ENCODE measurements at regions not wholly inside any gene's neighbourhood (a gene's known extent, or its start where the extent isn't known, plus 50 kb on each side); places are given as distances from the start of the nearest gene placed in this dataset.

DNA sequence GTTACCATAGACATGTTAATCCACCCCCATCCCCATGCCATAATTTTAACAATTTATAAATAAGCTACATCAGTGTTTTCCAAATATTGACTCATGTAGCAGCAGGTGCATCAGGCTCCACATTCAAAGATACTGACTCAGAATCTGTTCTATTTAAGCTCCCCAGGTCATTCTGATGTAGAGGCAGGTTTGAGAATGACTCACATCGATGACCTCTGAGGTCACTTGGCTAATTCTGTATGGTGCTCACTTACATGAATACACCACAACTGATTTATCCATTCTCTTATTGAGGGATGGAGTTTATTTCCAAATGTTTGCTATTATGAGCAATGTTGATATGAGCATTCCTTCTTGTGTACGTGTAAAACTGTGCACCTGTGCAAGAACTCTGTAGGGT is 1159.0 kb downstream of the TYW1 start:
- ATAC-seq, result no peak
- intact Hi-C loops (cut with DNase I), result no loop called here
- TF ChIP-seq, protein P1, sequence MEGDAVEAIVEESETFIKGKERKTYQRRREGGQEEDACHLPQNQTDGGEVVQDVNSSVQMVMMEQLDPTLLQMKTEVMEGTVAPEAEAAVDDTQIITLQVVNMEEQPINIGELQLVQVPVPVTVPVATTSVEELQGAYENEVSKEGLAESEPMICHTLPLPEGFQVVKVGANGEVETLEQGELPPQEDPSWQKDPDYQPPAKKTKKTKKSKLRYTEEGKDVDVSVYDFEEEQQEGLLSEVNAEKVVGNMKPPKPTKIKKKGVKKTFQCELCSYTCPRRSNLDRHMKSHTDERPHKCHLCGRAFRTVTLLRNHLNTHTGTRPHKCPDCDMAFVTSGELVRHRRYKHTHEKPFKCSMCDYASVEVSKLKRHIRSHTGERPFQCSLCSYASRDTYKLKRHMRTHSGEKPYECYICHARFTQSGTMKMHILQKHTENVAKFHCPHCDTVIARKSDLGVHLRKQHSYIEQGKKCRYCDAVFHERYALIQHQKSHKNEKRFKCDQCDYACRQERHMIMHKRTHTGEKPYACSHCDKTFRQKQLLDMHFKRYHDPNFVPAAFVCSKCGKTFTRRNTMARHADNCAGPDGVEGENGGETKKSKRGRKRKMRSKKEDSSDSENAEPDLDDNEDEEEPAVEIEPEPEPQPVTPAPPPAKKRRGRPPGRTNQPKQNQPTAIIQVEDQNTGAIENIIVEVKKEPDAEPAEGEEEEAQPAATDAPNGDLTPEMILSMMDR (IDR thresholded peaks at IDR 0.05), result no peak

DNA sequence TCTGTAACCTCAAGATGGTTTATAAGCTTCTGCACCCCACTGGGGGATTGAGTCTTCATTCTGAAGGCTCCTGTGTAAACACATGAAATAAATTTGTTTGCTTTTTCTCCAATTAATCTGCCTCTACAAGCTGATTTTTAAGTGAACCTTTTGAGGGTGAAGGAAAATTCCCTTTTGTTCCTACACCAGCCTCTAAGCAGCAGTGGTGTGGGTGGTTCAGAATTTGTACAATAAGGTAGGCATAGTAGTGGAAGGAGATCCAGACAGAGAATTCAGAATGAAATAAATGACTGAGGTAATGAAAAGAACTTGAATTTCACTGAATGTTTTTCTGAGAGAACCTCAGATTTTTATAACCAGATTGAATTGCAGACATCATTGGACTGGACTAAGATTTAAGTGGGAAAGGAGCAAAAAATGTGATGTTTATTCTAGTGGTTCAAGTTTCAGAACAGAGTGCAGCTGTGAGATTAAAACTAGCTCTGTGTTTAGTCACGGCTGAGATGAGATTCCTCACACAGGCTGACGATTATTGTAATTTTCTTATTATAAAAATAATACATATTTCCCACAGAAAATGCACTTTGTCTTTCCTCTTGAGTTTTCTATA is 1162.2 kb downstream of the TYW1 start:
- no peak overlapping the region for H3K4me3 ChIP-seq
- TF ChIP-seq, protein P1 (IDR thresholded peaks at IDR 0.05), result no peak
- no peaks in the 10 kb centered on the region for H3K27me3 ChIP-seq (ENCODE audit: low read depth)
- DNase-seq, result no peak
- H3K36me3 ChIP-seq, result no peaks in the 10 kb centered on the region
- intact Hi-C loops (cut with DNase I), result no loop called here
- no peak overlapping the region for H3K27ac ChIP-seq
- no peaks in the 10 kb centered on the region for H3K4me1 ChIP-seq
- no peak for ATAC-seq
- H3K9me3 ChIP-seq, result no peaks in the 10 kb centered on the region

More for the DNA sequence above, 1159.0 kb downstream of the TYW1 start:
- Histone ChIP-seq H3K27me3 (ENCODE audit: low read depth) (peaks cover 3% of the 10 kb centered on the region), H3K4me3 (no peak overlapping the region), H3K9me3 (no peaks in the 10 kb centered on the region), H3K27ac (no peak overlapping the region), H3K4me1 (no peaks in the 10 kb centered on the region), H3K36me3 (no peaks in the 10 kb centered on the region)
- DNase-seq, result no peak

DNA sequence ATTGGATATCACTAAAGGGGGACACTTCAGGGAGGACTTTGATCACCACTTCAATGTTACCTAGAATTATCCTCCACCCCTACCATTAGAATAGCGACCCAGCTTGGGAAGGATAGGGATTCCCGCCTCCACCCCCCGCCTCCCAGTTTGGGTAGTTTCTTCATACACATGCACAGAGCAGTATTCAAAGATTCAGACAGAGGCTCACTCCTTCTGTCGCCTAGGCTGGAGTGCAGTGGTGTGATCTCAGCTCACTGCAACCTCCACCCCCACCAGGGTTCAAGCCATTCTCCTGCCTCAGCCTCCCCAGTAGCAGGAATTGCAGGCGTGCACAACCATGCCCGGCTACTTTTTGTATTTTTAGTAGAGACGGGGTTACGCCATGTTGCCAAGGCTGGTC is 1166.1 kb downstream of the TYW1 start:
- Histone ChIP-seq H3K27ac (no peak overlapping the region), H3K36me3 (no peaks in the 10 kb centered on the region), H3K4me3 (no peak overlapping the region), H3K27me3 (ENCODE audit: low read depth) (no peaks in the 10 kb centered on the region), H3K4me1 (no peaks in the 10 kb centered on the region), H3K9me3 (no peaks in the 10 kb centered on the region)
- DNase-seq, result no peak
- TF ChIP-seq, protein P1 (IDR thresholded peaks at IDR 0.05), result no peak
- intact Hi-C loops (cut with DNase I), result no loop called here
- ATAC-seq, result no peak

DNA sequence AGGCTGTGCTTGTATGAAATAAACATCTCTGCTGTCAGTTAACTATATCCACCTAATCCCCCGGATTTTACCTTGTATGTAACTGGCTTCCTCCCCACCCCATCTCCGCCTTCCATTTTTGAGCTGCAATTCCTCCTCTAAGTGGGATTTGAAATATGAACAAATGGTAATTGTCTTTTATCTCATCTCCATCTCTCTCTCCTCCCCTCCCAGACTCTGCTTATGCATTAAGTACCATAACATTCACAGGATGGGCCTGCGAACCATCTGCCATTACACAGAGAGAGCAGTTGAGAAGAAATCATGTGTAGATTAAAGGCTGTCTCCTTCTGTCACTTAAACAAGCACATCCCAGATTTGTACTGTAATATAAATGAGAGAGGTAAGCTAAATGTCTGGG is 1169.9 kb downstream of the TYW1 start:
- TF ChIP-seq, protein P1 (IDR thresholded peaks at IDR 0.05), result no peak
- intact Hi-C loops (cut with DNase I), result no loop called here
- DNase-seq (no peak), ATAC-seq (no peak)
- Histone ChIP-seq H3K4me3 (no peak overlapping the region), H3K36me3 (no peaks in the 10 kb centered on the region), H3K4me1 (no peaks in the 10 kb centered on the region), H3K27ac (no peak overlapping the region), H3K27me3 (ENCODE audit: low read depth) (no peaks in the 10 kb centered on the region), H3K9me3 (no peaks in the 10 kb centered on the region)

DNA sequence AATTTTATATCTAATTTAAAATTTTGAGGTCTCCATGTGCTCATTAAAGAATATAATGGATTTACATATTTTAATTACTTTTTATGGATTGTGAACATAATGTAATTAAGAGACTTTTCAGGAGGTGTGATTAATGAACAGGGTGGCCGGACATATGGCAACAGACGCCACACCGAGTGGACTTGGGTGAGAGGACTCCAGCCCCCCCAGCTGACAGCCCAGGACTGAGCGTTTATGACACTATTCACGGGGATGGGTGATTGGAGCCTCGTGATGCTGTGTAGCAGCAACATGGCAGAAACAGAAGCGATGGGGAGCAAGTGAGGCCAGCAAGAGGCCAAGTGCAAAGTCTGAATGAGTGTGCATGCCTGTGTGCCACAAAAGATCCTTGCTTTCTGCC is 1176.9 kb downstream of the TYW1 start:
- Histone ChIP-seq H3K9me3 (no peaks in the 10 kb centered on the region), H3K4me1 (no peaks in the 10 kb centered on the region), H3K4me3 (no peak overlapping the region), H3K36me3 (no peaks in the 10 kb centered on the region), H3K27ac (no peak overlapping the region), H3K27me3 (ENCODE audit: low read depth) (no peaks in the 10 kb centered on the region)
- DNase-seq (no peak), ATAC-seq (no peak)
- intact Hi-C loops (cut with DNase I), result no loop called here
- TF ChIP-seq, protein P1 (IDR thresholded peaks at IDR 0.05), result no peak

Measured in lower lobe of right lung (tissue), 2 donors.